ENCODE measurements at regions not wholly inside any gene's neighbourhood (a gene's known extent, or its start where the extent isn't known, plus 50 kb on each side); places are given as distances from the start of the nearest gene placed in this dataset.

GRCh38 chr15:93382200-93382820, 293.3 kb upstream of the RGMA start:
- peaks cover 10% of the 10 kb centered on the region for H3K4me1 Mint-ChIP-seq (ENCODE audit: unreplicated experiment)
- no peak for DNase-seq (ENCODE audit: extremely low spot score, unreplicated experiment)
- H3K4me3 Mint-ChIP-seq: no peak overlapping the region
- H3K9me3 Mint-ChIP-seq: peaks cover 1% of the 10 kb centered on the region
- no peaks in the 10 kb centered on the region for H3K27me3 Mint-ChIP-seq
- no peak overlapping the region for H3K27ac Mint-ChIP-seq
- TF ChIP-seq CTCF (conservative IDR thresholded peaks at IDR 0.05): no peak
- no peaks in the 10 kb centered on the region for H3K36me3 Mint-ChIP-seq

GRCh38 chr15:93378558-93378957, 289.5 kb upstream of the RGMA start:
- Mint-ChIP-seq H3K4me1 (ENCODE audit: unreplicated experiment) (peaks cover 10% of the 10 kb centered on the region), H3K4me3 (no peak overlapping the region), H3K27ac (no peak overlapping the region), H3K36me3 (no peaks in the 10 kb centered on the region), H3K9me3 (peaks cover 9% of the 10 kb centered on the region), H3K27me3 (peaks cover 9% of the 10 kb centered on the region)
- TF ChIP-seq CTCF (conservative IDR thresholded peaks at IDR 0.05): no peak
- DNase-seq (ENCODE audit: extremely low spot score, unreplicated experiment): no peak

- Mint-ChIP-seq H3K9me3 (peaks cover 9% of the 10 kb centered on the region), H3K36me3 (no peaks in the 10 kb centered on the region), H3K4me1 (ENCODE audit: unreplicated experiment) (peaks cover 10% of the 10 kb centered on the region), H3K27me3 (peaks cover 20% of the 10 kb centered on the region), H3K4me3 (peak overlapping the region; percentile 29), H3K27ac (peak overlapping the region; percentile 22)
- TF ChIP-seq CTCF (conservative IDR thresholded peaks at IDR 0.05): no peak
- no peak for DNase-seq (ENCODE audit: extremely low spot score, unreplicated experiment)
Measured at GRCh38 chr15:93372865-93373223, 283.8 kb upstream of the RGMA start.

GRCh38 chr15:93372208-93372864, 283.3 kb upstream of the RGMA start:
- no peak for TF ChIP-seq CTCF (conservative IDR thresholded peaks at IDR 0.05)
- Mint-ChIP-seq H3K4me3 (peak overlapping the region; percentile 29), H3K36me3 (no peaks in the 10 kb centered on the region), H3K27ac (peak overlapping the region; percentile 22), H3K9me3 (peaks cover 8% of the 10 kb centered on the region), H3K4me1 (ENCODE audit: unreplicated experiment) (peaks cover 10% of the 10 kb centered on the region), H3K27me3 (peaks cover 20% of the 10 kb centered on the region)
- DNase-seq (ENCODE audit: extremely low spot score, unreplicated experiment): no peak

GRCh38 chr15:93366387-93367100, 277.5 kb upstream of the RGMA start:
- Mint-ChIP-seq H3K27me3 (peaks cover 10% of the 10 kb centered on the region), H3K27ac (no peak overlapping the region), H3K4me3 (no peak overlapping the region), H3K9me3 (no peaks in the 10 kb centered on the region), H3K4me1 (ENCODE audit: unreplicated experiment) (peaks cover 18% of the 10 kb centered on the region), H3K36me3 (no peaks in the 10 kb centered on the region)
- TF ChIP-seq CTCF (conservative IDR thresholded peaks at IDR 0.05): no peak
- no peak for DNase-seq (ENCODE audit: extremely low spot score, unreplicated experiment)
